ENCODE measurements at regions not wholly inside any gene's neighbourhood (a gene's known extent, or its start where the extent isn't known, plus 50 kb on each side); places are given as distances from the start of the nearest gene placed in this dataset.
"Not testable (repeated sequence)": the region's sequence is repeated elsewhere in the genome, so short reads cannot be mapped to it uniquely, and the experiment has no call there.

DNA sequence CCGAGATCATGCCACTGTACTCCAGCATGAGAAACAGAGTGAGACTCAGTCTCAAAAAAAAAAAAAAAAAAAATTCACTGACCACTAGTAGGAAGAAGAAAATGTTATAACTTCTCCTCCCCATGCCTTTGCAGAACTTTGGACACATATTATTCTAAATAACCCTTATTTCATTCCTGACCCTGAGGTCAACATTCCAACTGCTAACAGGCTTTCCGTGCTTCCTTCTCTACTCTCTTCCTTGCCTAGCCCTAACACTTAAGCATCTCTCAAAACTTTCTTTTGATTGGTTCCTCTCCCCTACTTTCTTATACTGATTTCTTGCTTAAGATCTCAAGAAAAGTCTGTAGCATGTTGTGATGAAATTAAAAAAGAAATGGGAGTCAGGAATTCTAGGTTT lies 146.8 kb downstream of the MEX3B start:
- no peak for DNase-seq

- no peak for DNase-seq
Measured at GRCh38 chr15:81897057-81897677, 148.7 kb downstream of the MEX3B start.

- no peak for DNase-seq
Measured at GRCh38 chr15:81896356-81896755, 149.5 kb downstream of the MEX3B start.

DNA sequence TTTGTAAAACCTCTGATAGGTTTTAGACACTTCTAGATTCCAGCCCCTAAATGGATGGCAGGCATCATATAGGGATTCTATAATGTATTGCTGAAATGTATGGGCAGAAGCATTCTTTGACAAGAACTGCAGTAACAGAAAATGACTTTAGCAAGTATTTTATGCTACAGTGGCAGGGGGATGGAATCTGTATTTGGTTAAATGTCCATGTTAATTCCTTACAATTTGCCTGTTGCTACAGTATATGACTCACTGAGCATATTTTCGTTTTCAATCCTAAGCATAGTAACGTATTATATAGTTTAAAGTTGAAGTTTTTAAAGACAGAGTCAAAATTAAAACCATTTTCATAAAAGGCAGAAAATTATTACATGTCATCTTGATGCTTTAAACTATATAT lies 150.1 kb downstream of the MEX3B start:
- DNase-seq = no peak

- no peak for DNase-seq
Measured at GRCh38 chr15:81894061-81894460, 151.8 kb downstream of the MEX3B start.

DNA sequence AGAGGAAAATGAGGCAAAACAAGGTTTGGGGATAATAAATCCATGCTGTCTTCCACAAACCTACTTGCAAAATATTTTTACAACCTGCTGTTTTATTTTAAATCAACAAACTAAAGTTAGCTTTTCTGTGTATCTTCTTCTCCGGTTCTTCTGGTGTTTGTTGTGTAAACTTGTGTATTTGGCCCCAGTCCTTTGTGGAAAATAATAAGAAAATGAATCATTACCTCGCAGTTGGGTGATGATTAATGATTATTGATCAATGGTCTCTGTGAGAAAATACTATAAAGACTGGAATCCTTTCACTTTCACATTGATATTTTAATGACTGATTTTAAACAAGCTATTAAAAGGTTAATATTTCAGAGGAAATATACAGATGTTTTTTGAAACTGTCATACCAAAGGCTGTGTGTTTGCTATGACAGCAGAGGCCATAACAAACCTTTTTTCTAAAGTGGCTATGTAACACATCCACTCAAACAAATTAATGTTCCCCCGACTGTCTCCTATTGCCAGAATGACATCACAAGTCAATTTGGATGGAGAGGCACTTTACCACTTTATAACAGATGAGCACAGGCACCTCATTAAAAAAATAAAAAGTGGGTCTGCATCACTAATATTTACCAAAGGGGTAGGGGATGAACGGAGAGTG lies 152.5 kb downstream of the MEX3B start:
- DNase-seq = no peak

- no peak for DNase-seq
Measured at GRCh38 chr15:81890496-81890895, 155.3 kb downstream of the MEX3B start.

GRCh38 chr15:81889485-81889881 lies 156.3 kb downstream of the MEX3B start:
- DNase-seq = no peak

DNA sequence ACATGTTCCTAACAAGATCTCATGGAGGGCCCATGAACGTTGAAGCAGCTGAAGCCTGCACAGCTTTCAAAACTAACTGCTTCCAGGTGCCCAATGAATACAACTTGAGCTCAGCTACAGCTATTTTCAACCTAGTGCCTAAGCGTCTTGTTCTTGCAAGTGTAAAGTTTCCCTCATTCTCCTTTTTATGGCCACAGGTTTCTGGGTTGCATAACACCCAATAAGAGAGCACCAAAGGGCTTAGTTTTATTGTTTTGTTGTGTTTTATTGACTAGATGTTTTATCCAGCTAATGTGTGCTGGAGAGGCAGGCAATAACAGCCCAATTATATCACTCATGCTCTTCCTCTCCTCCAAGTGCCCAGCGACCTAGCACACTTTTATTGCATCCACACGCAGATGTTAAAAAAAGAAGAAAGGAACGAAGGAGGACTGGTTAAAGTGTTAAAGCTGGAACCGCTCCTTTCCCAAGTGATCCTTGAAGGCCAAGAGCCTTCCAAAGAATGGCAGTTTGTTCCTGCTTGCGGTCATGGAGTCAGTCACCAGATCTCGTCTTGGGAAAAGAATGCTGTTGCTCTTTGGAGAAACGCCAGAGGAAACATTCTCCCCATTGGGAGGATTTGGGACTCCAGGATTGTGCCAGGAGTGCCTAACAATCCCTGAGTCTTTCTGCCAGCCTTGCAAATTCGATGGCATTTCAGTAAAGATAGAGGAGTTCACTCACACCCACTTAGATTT lies 156.9 kb downstream of the MEX3B start:
- DNase-seq = no peak

DNA sequence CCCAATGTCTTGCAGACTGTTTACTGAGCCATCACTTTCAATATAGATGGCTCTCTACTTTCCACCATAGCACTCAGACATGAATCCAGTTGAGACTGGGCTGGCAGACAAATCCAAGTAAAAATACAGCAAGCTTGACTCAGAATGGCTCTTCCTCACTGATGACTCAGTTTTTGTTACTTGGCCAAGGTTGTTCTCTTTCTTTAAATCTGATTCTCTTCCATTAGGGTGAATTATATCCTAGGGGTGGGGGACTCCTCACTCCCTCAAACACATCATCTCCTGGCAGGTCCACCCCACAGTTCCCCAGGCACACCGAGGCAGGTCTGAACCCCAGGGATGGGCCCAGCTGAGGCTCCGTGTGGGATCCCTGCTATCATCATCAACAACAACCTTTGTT lies 157.9 kb downstream of the MEX3B start:
- DNase-seq = no peak

- DNase-seq = not testable (repeated sequence)
Measured at GRCh38 chr15:81887188-81887587, 158.6 kb downstream of the MEX3B start.

GRCh38 chr15:81886591-81886990 lies 159.2 kb downstream of the MEX3B start:
- no peak for DNase-seq

GRCh38 chr15:81886080-81886479 lies 159.7 kb downstream of the MEX3B start:
- no peak for DNase-seq

GRCh38 chr15:81885135-81885534 lies 160.7 kb downstream of the MEX3B start:
- no peak for DNase-seq

- no peak for DNase-seq
Measured at GRCh38 chr15:81882504-81882903, 163.3 kb downstream of the MEX3B start.

DNA sequence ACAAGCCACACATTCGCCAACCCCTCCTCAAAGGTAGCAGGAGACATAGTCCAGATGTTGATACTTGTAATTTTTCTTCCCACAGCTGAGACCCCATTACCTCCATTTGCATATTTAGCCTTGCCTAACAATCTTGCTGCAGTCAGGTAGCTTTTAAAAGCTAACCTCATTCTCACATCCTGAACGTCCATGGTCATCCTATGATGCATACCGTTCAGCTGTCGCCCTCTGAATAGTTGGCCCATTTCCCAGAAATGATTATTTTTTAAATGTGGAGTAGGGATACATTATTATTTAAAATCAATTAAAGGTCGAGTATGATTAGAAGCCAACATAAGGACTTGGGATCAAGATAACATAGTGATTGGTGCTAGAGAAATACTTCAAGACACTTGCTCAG lies 165.0 kb downstream of the MEX3B start:
- DNase-seq = no peak

GRCh38 chr15:81880314-81880713 lies 165.5 kb downstream of the MEX3B start:
- no peak for DNase-seq

DNA sequence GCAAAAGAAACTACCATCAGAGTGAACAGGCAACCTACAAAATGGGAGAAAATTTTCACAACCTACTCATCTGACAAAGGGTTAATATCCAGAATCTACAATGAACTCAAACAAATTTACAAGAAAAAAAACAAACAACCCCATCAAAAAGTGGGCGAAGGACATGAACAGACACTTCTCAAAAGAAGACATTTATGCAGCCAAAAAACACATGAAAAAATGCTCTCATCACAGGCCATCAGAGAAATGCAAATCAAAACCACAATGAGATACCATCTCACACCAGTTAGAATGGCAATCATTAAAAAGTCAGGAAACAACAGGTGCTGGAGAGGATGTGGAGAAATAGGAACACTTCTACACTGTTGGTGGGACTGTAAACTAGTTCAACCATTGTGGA lies 170.1 kb downstream of the MEX3B start:
- DNase-seq = not testable (repeated sequence)

- DNase-seq = not testable (repeated sequence)
Measured at GRCh38 chr15:81870746-81871106, 175.1 kb downstream of the MEX3B start.

DNA sequence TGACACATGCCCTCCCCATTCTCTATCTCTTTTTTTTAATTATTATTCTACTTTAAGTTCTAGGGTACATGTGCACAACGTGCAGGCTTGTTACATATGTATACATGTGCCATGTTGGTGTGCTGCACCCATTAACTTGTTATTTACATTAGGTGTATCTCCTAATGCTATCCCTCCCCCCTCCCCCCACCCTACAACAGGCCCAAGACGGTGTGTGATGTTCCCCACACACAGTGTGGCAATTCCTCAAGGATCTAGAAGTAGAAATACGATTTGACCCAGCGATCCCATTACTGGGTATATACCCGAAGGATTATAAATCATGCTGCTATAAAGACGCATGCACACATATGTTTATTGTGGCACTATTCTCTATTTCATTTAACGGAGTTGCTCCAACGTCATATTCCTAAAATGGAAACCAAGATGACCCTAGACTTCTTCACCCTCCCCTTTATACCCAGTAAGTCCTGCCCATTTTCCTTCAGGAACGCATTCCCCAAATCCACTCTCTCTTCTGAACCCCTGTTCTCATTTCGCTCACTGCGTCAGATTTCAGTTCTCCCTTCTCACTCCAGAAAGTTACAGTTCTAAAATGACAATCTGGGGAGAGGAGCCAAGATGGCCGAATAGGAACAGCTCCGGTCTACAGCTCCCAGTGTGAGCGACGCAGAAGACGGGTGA lies 175.6 kb downstream of the MEX3B start:
- DNase-seq = not testable (repeated sequence)

GRCh38 chr15:81869161-81869954 lies 176.5 kb downstream of the MEX3B start:
- DNase-seq = no peak

DNA sequence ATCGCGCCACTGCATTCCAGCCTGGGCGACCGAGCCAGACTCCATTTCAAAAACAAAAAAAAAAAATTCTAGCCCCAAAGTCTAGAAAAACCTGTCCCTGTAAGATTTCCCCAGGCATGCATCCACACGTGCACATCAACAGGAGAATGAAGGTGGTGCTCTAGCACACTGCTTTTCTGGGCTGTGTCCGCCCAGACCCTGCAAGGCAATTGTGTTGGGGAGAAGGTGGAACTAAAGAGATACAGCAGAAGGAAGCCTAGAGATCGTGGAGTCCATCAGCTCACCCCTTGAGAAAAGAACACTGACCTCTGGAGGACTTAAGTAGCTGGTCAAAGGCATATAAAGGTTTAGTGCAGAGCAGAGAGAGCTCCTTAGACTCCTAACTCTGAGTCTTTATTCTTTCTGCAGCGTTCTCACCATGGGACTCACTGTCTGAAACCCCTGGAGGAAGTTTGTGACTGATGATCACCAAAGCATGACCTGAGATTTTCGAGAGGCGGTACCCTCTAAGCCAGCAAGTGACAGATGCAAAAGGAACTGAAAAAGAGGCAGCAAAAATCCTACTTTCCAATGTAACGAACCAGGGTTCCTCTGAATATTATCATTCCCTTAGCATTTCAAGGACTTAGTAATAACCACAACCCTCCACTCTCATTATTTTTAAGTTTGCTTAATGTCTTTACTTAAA lies 179.8 kb downstream of the MEX3B start:
- no peak for DNase-seq
